Gastrocnemius medialis (tissue), 4 donors: ENCODE measurements at regions not wholly inside any gene's neighbourhood (a gene's known extent, or its start where the extent isn't known, plus 50 kb on each side); places are given as distances from the start of the nearest gene placed in this dataset.

ENCODE experiments used
- CTCF ChIP-seq, 5 experiments: fragments of 450-650 bp in 3 of 5; fragments of 200-600 bp in 2 of 5; sonication (generic) in 2 of 5; IDR thresholded peaks in 4 of 5; conservative IDR thresholded peaks in 1 of 5; 1 replicate in 4 of 5; 2 replicates in 1 of 5; pipeline ENCODE4 v1.5.1; 2016 to 2019; ENCODE audit warnings: antibody characterized with exemption in 5 of 5, mild to moderate bottlenecking in 3 of 5, moderate library complexity in 3 of 5
- POLR2A ChIP-seq, 2 donors: fragments of 450-650 bp; IDR thresholded peaks; one replicate each; pipeline ENCODE4 v1.6.1; 2017; ENCODE audit warnings: antibody characterized with exemption in 2 of 2, mild to moderate bottlenecking in 2 of 2, moderate library complexity in 2 of 2

DNA sequence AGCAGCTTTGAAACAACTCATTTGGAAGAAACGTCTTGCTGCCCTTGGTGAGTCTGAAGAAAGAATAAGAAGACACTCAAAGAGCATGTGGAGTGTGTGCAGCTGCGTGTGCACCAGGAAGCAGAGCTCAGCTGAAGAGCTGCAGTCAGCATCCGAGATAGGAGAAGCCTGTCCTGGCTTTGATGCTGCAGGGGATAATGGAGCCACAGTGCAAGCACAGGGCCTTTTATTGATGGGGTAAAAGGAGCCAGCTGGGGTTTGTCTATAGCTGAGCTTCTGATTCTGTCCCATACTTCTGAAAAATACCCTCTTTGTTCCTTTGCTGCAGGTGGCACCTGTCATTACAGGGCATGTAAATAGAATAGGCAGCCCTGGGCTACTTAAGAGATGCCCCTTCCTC, 375.7 kb upstream of the ZNF462 start:
- TF ChIP-seq CTCF (IDR thresholded peaks at IDR 0.05 in 4 of 5, conservative IDR thresholded peaks at IDR 0.05 in 1 of 5) (no peak), POLR2A (IDR thresholded peaks at IDR 0.05) (no peak)
